ENCODE measurements at regions not wholly inside any gene's neighbourhood (a gene's known extent, or its start where the extent isn't known, plus 50 kb on each side); places are given as distances from the start of the nearest gene placed in this dataset.

GRCh38 chr10:27319752-27320431 lies 79.3 kb upstream of the ACBD5 start:
- TF ChIP-seq, protein P1, sequence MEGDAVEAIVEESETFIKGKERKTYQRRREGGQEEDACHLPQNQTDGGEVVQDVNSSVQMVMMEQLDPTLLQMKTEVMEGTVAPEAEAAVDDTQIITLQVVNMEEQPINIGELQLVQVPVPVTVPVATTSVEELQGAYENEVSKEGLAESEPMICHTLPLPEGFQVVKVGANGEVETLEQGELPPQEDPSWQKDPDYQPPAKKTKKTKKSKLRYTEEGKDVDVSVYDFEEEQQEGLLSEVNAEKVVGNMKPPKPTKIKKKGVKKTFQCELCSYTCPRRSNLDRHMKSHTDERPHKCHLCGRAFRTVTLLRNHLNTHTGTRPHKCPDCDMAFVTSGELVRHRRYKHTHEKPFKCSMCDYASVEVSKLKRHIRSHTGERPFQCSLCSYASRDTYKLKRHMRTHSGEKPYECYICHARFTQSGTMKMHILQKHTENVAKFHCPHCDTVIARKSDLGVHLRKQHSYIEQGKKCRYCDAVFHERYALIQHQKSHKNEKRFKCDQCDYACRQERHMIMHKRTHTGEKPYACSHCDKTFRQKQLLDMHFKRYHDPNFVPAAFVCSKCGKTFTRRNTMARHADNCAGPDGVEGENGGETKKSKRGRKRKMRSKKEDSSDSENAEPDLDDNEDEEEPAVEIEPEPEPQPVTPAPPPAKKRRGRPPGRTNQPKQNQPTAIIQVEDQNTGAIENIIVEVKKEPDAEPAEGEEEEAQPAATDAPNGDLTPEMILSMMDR (IDR thresholded peaks at IDR 0.05) = no peak
- TF ChIP-seq POLR2A (IDR thresholded peaks at IDR 0.05) = no peak

All from esophagus squamous epithelium (tissue), 4 donors.